T47D (cell line): ENCODE measurements at regions not wholly inside any gene's neighbourhood (a gene's known extent, or its start where the extent isn't known, plus 50 kb on each side); places are given as distances from the start of the nearest gene placed in this dataset.

ENCODE experiments used
- DNase-seq, 2 experiments: peaks; one replicate each; pipeline versions ENCODE4 v3.0.0 to v3.0.0-alpha.2; 2011 to 2012; ENCODE audit warnings: low read depth in 1 of 2, low spot score in 1 of 2
- JUND ChIP-seq: IDR thresholded peaks from 2 replicates; pipeline ENCODE4 v1.6.1; 2012; ENCODE audit warnings: low read depth
- in situ Hi-C: cut with HindIII; loops from 2 replicates; pipeline ENCODE4 v1.10.0; 2016; ENCODE audit warnings: low sequenced_read_pairs, low pct_unique_long_range_greater_than_20kb

- DNase-seq: no peak
- TF ChIP-seq JUND: no peak
- in situ Hi-C loops: no loop called here
Measured at GRCh38 chr20:58586565-58587093, 64.5 kb upstream of the STX16 start.

- DNase-seq: no peak
- in situ Hi-C loops: no loop called here
- TF ChIP-seq JUND: no peak
Measured at GRCh38 chr20:58585753-58586540, 65.1 kb upstream of the STX16 start.

GRCh38 chr20:58584881-58585752 is 66.0 kb upstream of the STX16 start:
- in situ Hi-C loops: no loop called here

GRCh38 chr20:58584051-58584824 is 66.8 kb upstream of the STX16 start:
- DNase-seq: no peak
- in situ Hi-C loops: no loop called here

More at GRCh38 chr20:58584881-58585752, 66.0 kb upstream of the STX16 start:
- no peak for TF ChIP-seq JUND
- DNase-seq: no peak

GRCh38 chr20:58583586-58583985 is 67.5 kb upstream of the STX16 start:
- no peak for DNase-seq
- in situ Hi-C loops: no loop called here
- no peak for TF ChIP-seq JUND

More at GRCh38 chr20:58584051-58584824, 66.8 kb upstream of the STX16 start:
- TF ChIP-seq JUND: no peak

GRCh38 chr20:58583176-58583575 is 67.9 kb upstream of the STX16 start:
- no peak for TF ChIP-seq JUND
- DNase-seq: no peak
- in situ Hi-C loops: no loop called here

- in situ Hi-C loops: no loop called here
- TF ChIP-seq JUND: no peak
- no peak for DNase-seq
Measured at GRCh38 chr20:58580474-58580835, 65.3 kb upstream of the APCDD1L start.

- no peak for TF ChIP-seq JUND
- DNase-seq: no peak
- in situ Hi-C loops: no loop called here
Measured at GRCh38 chr20:58579819-58580473, 64.7 kb upstream of the APCDD1L start.

GRCh38 chr20:58579069-58579818 is 64.0 kb upstream of the APCDD1L start:
- no peak for TF ChIP-seq JUND
- no peak for DNase-seq
- in situ Hi-C loops: no loop called here

- DNase-seq: no peak
- in situ Hi-C loops: no loop called here
- TF ChIP-seq JUND: no peak
Measured at GRCh38 chr20:58577871-58578598, 62.8 kb upstream of the APCDD1L start.
